Esophagus muscularis mucosa (tissue), 4 donors: ENCODE measurements at regions not wholly inside any gene's neighbourhood (a gene's known extent, or its start where the extent isn't known, plus 50 kb on each side); places are given as distances from the start of the nearest gene placed in this dataset.
A peak's percentile ranks its signal among the peaks of the same experiment; 100 is the strongest.

ENCODE experiments used
- DNase-seq: peaks from one replicate; pipeline ENCODE4 v3.0.0-alpha.2; 2017; ENCODE audit errors: extremely low spot score
- H3K27ac ChIP-seq, 4 donors: fragments of 200-600 bp; sonication (generic); replicated peaks in 1 of 4; 1 replicate in 3 of 4; 2 replicates in 1 of 4; pipeline ENCODE4 v1.5.1; 2016 to 2019; ENCODE audit warnings: mild to moderate bottlenecking in 1 of 4
- H3K27me3 ChIP-seq, 4 donors: fragments of 200-600 bp; sonication (generic); one replicate each; pipeline versions ENCODE4 v1.5.1 to v1.6.0; 2016 to 2019
- H3K36me3 ChIP-seq, 4 donors: fragments of 200-600 bp; sonication (generic); one replicate each; pipeline ENCODE4 v1.5.1; 2016 to 2019
- H3K4me1 ChIP-seq, 4 donors: fragments of 200-600 bp; sonication (generic); one replicate each; pipeline ENCODE4 v1.5.1; 2016 to 2019
- H3K4me3 ChIP-seq, 4 donors: fragments of 200-600 bp; sonication (generic); 1 replicate in 2 of 4; 2 replicates in 2 of 4; pipeline ENCODE4 v1.5.1; 2016 to 2019; ENCODE audit warnings: mild to moderate bottlenecking in 4 of 4, moderate library complexity in 1 of 4
- H3K9me3 ChIP-seq, 4 donors: fragments of 200-600 bp; sonication (generic); 1 replicate in 3 of 4; 2 replicates in 1 of 4; pipeline ENCODE4 v1.5.1; 2016 to 2019
- CTCF ChIP-seq, 3 experiments: fragments of 200-600 bp in 2 of 3; fragments of 450-650 bp in 1 of 3; sonication (generic) in 2 of 3; IDR thresholded peaks; one replicate each; pipeline ENCODE4 v1.5.1; 2017 to 2019; ENCODE audit warnings: antibody characterized with exemption in 3 of 3, mild to moderate bottlenecking in 2 of 3, moderate library complexity in 1 of 3
- EP300 ChIP-seq: sonication (generic); formaldehyde crosslinking; IDR thresholded peaks from one replicate; pipeline ENCODE4 v1.6.1; 2017; ENCODE audit warnings: antibody characterized with exemption
- POLR2A ChIP-seq: fragments of 450-650 bp; IDR thresholded peaks from one replicate; pipeline ENCODE4 v1.6.1; 2017; ENCODE audit warnings: antibody characterized with exemption, moderate library complexity, mild to moderate bottlenecking, low read depth
- POLR2AphosphoS5 ChIP-seq, 2 donors: sonication (generic); formaldehyde crosslinking; IDR thresholded peaks; one replicate each; pipeline ENCODE4 v1.6.1; 2017; ENCODE audit warnings: antibody characterized with exemption in 2 of 2
- WGBS: methylation state at CpG from one replicate; pipeline ENCODE4 v1.1.5; 2018; 5-methylcytosine and 5-hydroxymethylcytosine counted together
- intact Hi-C: fragments of 100-400 bp; cut with DNase I; formaldehyde crosslinking; loops from one replicate; pipeline ENCODE4 v1.15.1; 2023

GRCh38 chr20:4453359-4453758 lies 204.3 kb upstream of the ADRA1D start:
- peaks cover 0 to 10% (median 7%) of the 10 kb centered on the region in 4 donors for H3K4me1 ChIP-seq
- TF ChIP-seq POLR2A: no peak
- TF ChIP-seq EP300: no peak
- no peak for TF ChIP-seq POLR2AphosphoS5 (IDR thresholded peaks at IDR 0.05)
- H3K27ac ChIP-seq: no peak overlapping the region
- no peak for DNase-seq
- 83% methylated on average over 1 of the region's 1 CpG for WGBS
- intact Hi-C loops: no loop called here
- H3K9me3 ChIP-seq: peaks cover 0 to 3% (median 0%) of the 10 kb centered on the region in 4 donors
- no peak overlapping the region for H3K4me3 ChIP-seq
- H3K27me3 ChIP-seq: no peaks in the 10 kb centered on the region
- H3K36me3 ChIP-seq: no peaks in the 10 kb centered on the region

GRCh38 chr20:4451487-4452081 lies 202.5 kb upstream of the ADRA1D start:
- TF ChIP-seq POLR2A: no peak
- DNase-seq: peak; percentile 14
- 59% methylated on average over 2 of the region's 2 CpGs for WGBS
- no peaks in the 10 kb centered on the region for H3K27me3 ChIP-seq
- H3K27ac ChIP-seq: no peak overlapping the region
- peaks cover 0 to 3% (median 0%) of the 10 kb centered on the region in 4 donors for H3K9me3 ChIP-seq
- H3K4me3 ChIP-seq: no peak overlapping the region
- H3K4me1 ChIP-seq: peaks cover 0 to 10% (median 7%) of the 10 kb centered on the region in 4 donors
- H3K36me3 ChIP-seq: no peaks in the 10 kb centered on the region
- intact Hi-C loops: no loop called here

GRCh38 chr20:4449957-4450715 lies 201.0 kb upstream of the ADRA1D start:
- H3K27ac ChIP-seq: no peak overlapping the region
- H3K9me3 ChIP-seq: no peaks in the 10 kb centered on the region
- H3K4me3 ChIP-seq: no peak overlapping the region
- intact Hi-C loops: no loop called here
- no peak for TF ChIP-seq POLR2AphosphoS5 (IDR thresholded peaks at IDR 0.05)
- TF ChIP-seq EP300: no peak
- no peak for TF ChIP-seq CTCF (IDR thresholded peaks at IDR 0.05)
- no peak for TF ChIP-seq POLR2A
- WGBS: 57% methylated on average over 11 of the region's 11 CpGs
- H3K36me3 ChIP-seq: no peaks in the 10 kb centered on the region
- H3K4me1 ChIP-seq: peaks cover 0 to 10% (median 7%) of the 10 kb centered on the region in 4 donors
- DNase-seq: peak; percentile 78
- peaks cover 0 to 6% (median 0%) of the 10 kb centered on the region in 4 donors for H3K27me3 ChIP-seq

- no peak overlapping the region for H3K27ac ChIP-seq
- no peak for TF ChIP-seq EP300
- no peak for TF ChIP-seq POLR2A
- no peak for TF ChIP-seq POLR2AphosphoS5 (IDR thresholded peaks at IDR 0.05)
- intact Hi-C loops: no loop called here
Measured at GRCh38 chr20:4445784-4446183, 196.7 kb upstream of the ADRA1D start.

GRCh38 chr20:4445331-4445730 lies 196.2 kb upstream of the ADRA1D start:
- Histone ChIP-seq H3K36me3 (no peaks in the 10 kb centered on the region), H3K27me3 (peaks cover 0 to 7% (median 0%) of the 10 kb centered on the region in 4 donors), H3K9me3 (no peaks in the 10 kb centered on the region), H3K27ac (no peak overlapping the region), H3K4me3 (no peak overlapping the region), H3K4me1 (peaks cover 0 to 6% (median 4%) of the 10 kb centered on the region in 4 donors)
- intact Hi-C loops: no loop called here
- whole genome bisulfite sequencing: 83% methylated on average over 2 of the region's 2 CpGs
- peak; percentile 34 for DNase-seq
- TF ChIP-seq POLR2A (no peak), CTCF (IDR thresholded peaks at IDR 0.05) (no peak), POLR2AphosphoS5 (IDR thresholded peaks at IDR 0.05) (no peak), EP300 (no peak)

More at GRCh38 chr20:4445784-4446183, 196.7 kb upstream of the ADRA1D start:
- H3K9me3 ChIP-seq: no peaks in the 10 kb centered on the region
- H3K36me3 ChIP-seq: no peaks in the 10 kb centered on the region
- WGBS: 38% methylated on average over 4 of the region's 4 CpGs
- H3K4me1 ChIP-seq: peaks cover 0 to 10% (median 7%) of the 10 kb centered on the region in 4 donors
- H3K27me3 ChIP-seq: peaks cover 0 to 7% (median 0%) of the 10 kb centered on the region in 4 donors
- peak; percentile 60 for DNase-seq
- no peak overlapping the region for H3K4me3 ChIP-seq

- Histone ChIP-seq H3K4me1 (no peaks in the 10 kb centered on the region), H3K36me3 (no peaks in the 10 kb centered on the region), H3K27ac (no peak overlapping the region), H3K9me3 (no peaks in the 10 kb centered on the region), H3K27me3 (peaks cover 0 to 7% (median 0%) of the 10 kb centered on the region in 4 donors), H3K4me3 (no peak overlapping the region)
- DNase-seq: no peak
- TF ChIP-seq EP300: no peak
- no peak for TF ChIP-seq POLR2A
- TF ChIP-seq POLR2AphosphoS5 (IDR thresholded peaks at IDR 0.05): no peak
- no peak for TF ChIP-seq CTCF (IDR thresholded peaks at IDR 0.05)
- intact Hi-C loops: no loop called here
- 81% methylated on average over 2 of the region's 2 CpGs for WGBS
Measured at GRCh38 chr20:4444404-4444803, 195.3 kb upstream of the ADRA1D start.
